ENCODE measurements at regions not wholly inside any gene's neighbourhood (a gene's known extent, or its start where the extent isn't known, plus 50 kb on each side); places are given as distances from the start of the nearest gene placed in this dataset.

- Histone ChIP-seq H3K9ac (replicated peaks; ENCODE audit: extremely low read depth, insufficient read depth, low read length) (no peak overlapping the region), H3K36me3 (ENCODE audit: control insufficient read depth in 2 of 2, extremely low read depth in 1 of 2, insufficient read depth in 2 of 2, low read length in 2 of 2) (no peaks in the 10 kb centered on the region), H3K9me3 (replicated peaks; ENCODE audit: control insufficient read depth, insufficient read depth, low read length) (no peaks in the 10 kb centered on the region), H4K20me1 (replicated peaks; ENCODE audit: control insufficient read depth, extremely low read depth, insufficient read depth, low read length) (no peaks in the 10 kb centered on the region), H3K27ac (ENCODE audit: insufficient read depth, low read depth, low read length) (no peak overlapping the region), H3K9me1 (replicated peaks; ENCODE audit: control insufficient read depth, extremely low read depth, insufficient read depth, low read length) (no peaks in the 10 kb centered on the region), H3K4me3 (replicated peaks in 1 of 3; ENCODE audit: insufficient read depth in 1 of 3, low read depth in 1 of 3, low read length in 3 of 3) (no peak overlapping the region), H3K4me1 (ENCODE audit: control insufficient read depth, extremely low read depth, insufficient read depth, low read length) (no peaks in the 10 kb centered on the region), H2AFZ (ENCODE audit: low read depth, low read length) (no peak overlapping the region), H3K27me3 (ENCODE audit: control insufficient read depth in 2 of 2, insufficient read depth in 2 of 2, low read length in 2 of 2) (no peaks in the 10 kb centered on the region), H3K4me2 (ENCODE audit: insufficient read depth, low read length) (no peak overlapping the region), H3K79me2 (ENCODE audit: control insufficient read depth, insufficient read depth, low read length) (no peaks in the 10 kb centered on the region)
- dilution Hi-C loops (cut with MboI; ENCODE audit: extremely low pct_ligation_motif_present, low sequenced_read_pairs): no loop called here
- DNase-seq (ENCODE audit: low read depth, low spot score) (no peak), FAIRE-seq (no peak)
- intact Hi-C loops (cut with micrococcal nuclease): no loop called here
- no TSS peak for BruUV-seq (replicated peaks)
- POLR2A ChIA-PET: no interaction called here
- no peak for TF ChIP-seq POLR2AphosphoS5 (IDR thresholded peaks at IDR 0.05; ENCODE audit: insufficient read depth, low read depth, low read length)
- no peak for TF ChIP-seq POLR2A (IDR thresholded peaks at IDR 0.05; ENCODE audit: low read depth, low read length)
- TF ChIP-seq EZH2 (IDR thresholded peaks at IDR 0.05; ENCODE audit: borderline replicate concordance, low read depth, low read length, severe bottlenecking): no peak
- TF ChIP-seq CTCF (IDR thresholded peaks at IDR 0.05; ENCODE audit: extremely low read depth in 1 of 2, insufficient read depth in 1 of 2, low read depth in 1 of 2, low read length in 2 of 2): no peak
- TF ChIP-seq FOS (IDR thresholded peaks at IDR 0.05; ENCODE audit: borderline replicate concordance, insufficient read depth, low read length): no peak
- no peak for TF ChIP-seq JUN (IDR thresholded peaks at IDR 0.05; ENCODE audit: borderline replicate concordance, insufficient read depth, insufficient read length, low read depth)
- no peak for TF ChIP-seq MAX (IDR thresholded peaks at IDR 0.05; ENCODE audit: insufficient read depth, insufficient read length)
- CTCF ChIA-PET: no interaction called here
These were observed 1310.0 kb upstream of the C9orf72 start for GRCh38 chr9:28883234-28883633.
